CD4-positive, alpha-beta T cell treated with Interleukin-15 for 4 hours (primary cell): ENCODE measurements at regions not wholly inside any gene's neighbourhood (a gene's known extent, or its start where the extent isn't known, plus 50 kb on each side); places are given as distances from the start of the nearest gene placed in this dataset.

Source experiments
- DNase-seq: peaks from one replicate; pipeline ENCODE4 v3.0.0-alpha.2; 2020; ENCODE audit warnings: low spot score

- no peak for DNase-seq
Observed at GRCh38 chr13:105607426-105607825, 928.0 kb downstream of the EFNB2 start.

GRCh38 chr13:105607016-105607415 is 928.4 kb downstream of the EFNB2 start:
- DNase-seq = no peak

DNA sequence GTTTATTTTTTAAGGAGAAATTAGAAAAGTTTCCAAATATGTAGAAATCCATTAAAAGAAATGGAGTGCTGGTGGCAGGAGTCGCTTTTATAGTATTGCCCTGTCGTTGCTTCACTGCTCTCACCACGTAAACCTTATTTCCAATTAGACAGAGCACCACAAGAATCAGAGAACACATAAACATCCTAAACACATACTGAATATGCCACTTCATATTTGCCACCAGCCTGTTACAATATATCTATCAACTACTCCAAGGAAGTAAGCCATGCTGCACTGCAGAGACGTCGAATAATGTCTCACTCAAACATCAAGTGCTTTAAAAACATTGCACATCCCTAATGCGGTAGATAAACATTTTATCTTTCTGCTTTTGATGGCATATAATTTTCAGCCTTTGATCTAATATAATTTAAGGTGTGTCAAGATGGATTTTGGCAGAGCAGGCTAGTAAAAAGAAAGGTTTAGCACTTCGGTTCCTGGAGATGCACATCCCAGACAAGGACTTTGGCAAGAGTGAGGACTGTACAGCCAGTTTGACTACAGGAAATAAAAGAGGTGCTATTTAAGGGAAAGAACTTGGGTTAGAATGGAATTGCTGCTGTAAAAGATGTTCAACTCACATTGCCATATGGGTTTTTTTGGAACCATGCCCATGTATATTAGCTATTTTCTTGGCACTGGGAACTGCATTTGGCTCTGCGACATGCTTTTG is 932.3 kb downstream of the EFNB2 start:
- no peak for DNase-seq

DNA sequence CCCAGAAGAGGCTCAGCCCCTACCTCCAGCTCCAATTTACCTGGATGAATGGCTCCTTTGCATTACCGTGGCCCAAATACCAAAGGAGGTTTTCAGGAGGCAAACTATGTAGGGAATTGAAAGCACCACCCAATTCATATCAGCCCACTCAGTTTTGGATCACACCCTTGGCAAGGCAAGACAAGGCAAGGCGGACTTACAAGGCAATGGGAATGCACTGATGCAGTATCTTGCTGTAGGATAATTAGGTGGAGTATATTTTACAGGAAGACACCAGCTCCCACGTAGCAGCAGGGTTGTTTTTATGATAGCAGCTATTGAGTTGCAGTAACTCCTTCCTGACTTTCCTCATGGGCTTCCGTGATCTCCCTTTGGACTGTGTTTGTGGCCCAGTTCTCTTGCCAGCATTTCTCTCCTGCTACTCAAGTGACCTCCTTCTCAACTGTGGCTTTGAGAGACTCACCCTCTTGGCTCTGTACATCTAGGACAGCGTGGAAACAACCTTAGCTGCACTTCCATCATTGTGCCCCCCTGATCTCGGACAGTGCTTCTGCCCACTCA is 935.9 kb downstream of the EFNB2 start:
- DNase-seq = no peak

GRCh38 chr13:105598529-105598928 is 936.9 kb downstream of the EFNB2 start:
- DNase-seq = no peak

DNA sequence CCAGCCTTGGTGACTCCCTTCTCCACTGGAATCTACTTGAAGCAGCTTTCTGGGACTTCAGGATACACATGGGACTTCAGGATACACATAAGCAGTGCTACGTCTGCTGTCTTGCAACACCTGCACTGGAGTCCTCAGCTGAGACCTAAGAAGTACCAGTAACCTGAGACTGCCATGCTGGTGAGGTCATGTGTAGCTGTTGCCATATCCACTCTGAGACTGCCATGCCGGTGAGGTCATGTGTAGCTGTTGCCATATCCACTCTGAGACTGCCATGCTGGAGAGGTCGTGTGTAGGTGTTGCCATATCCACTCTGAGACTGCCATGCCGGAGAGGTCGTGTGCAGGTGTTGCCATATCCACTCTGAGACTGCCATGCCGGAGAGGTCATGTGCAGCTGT is 937.9 kb downstream of the EFNB2 start:
- no peak for DNase-seq

GRCh38 chr13:105595471-105595870 is 940.0 kb downstream of the EFNB2 start:
- DNase-seq = no peak

DNA sequence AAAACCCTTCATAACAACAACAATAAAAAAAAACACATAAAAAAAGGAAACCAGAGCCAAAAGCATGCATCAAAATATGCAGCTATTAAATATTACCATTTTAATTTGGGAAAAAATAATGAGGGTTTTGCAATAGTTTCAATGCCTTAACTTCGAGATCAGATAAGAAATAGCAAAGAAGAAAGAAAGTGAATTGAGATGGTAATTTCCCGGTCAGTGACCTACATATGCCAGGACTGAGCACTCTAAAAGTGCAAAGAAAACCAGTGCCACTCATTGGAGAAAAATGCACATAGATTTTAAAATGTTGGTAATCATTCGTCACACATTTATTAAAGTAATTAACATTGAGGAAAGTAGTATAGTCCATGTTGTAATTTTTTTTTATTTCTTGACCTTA is 944.2 kb downstream of the EFNB2 start:
- DNase-seq = no peak

GRCh38 chr13:105587786-105588185 is 947.7 kb downstream of the EFNB2 start:
- DNase-seq = no peak

DNA sequence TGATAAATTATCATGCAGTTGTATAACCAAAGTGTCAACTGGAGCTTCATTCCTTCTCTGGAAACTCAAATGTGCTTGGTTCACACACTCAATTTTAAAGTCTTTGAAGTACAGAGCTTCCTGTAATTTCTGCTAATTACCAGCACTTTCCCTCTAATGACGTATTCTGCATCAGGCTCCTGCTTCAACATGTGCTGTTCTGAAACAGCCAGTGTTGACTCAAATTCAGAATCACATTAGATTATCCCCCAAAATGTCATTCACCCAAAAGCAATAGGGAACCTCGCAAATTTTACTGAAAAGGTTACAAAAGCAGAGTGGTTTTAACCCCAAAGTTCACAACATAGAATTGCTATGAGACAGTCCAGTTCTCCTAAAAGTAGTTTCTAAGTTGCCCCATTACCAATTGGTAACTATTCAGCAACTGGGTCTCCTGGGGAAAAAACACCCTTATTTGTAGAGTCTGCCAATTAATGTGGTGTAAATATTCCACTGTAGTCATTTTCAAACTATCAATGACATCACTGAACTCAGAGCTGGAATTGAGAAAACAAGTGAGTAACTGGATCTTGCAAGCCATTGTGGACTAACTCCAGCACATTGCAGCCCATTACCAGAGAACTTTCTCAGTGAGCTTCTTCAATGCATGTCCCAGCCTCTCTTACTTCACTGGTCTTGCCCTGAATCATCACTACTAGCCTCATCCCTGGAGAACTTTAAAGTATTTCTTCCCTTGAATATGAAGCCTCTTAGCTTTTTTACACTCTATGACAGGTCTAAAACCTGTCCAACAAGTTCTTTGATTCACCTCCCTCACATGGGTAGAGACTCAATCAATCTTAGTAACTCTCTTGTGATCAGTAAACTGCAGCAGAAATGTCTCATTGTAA is 955.4 kb downstream of the EFNB2 start:
- DNase-seq = no peak

- DNase-seq = no peak
Observed at GRCh38 chr13:105573136-105573535, 962.3 kb downstream of the EFNB2 start.

DNA sequence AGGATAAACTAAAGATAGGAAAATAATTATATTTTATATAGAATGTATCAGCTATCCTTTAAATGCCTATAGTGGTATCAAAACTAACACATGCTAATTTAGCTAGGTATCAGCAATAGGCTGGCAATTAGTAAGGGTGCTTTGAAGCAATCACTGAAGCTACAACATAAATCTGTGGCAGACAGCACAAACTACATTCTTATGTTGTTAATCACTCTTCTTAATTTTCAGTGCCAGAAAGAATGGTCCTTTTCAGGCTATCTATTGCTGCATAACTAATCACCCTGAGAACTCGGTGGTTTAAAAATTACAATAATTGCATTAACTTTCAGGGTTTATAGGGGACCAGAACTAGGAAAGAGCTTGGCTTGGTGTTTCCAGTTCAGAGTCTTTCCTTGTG is 963.1 kb downstream of the EFNB2 start:
- DNase-seq = no peak

- no peak for DNase-seq
Observed at GRCh38 chr13:105569816-105570215, 965.6 kb downstream of the EFNB2 start.

- DNase-seq = no peak
Observed at GRCh38 chr13:105567951-105568525, 967.4 kb downstream of the EFNB2 start.

DNA sequence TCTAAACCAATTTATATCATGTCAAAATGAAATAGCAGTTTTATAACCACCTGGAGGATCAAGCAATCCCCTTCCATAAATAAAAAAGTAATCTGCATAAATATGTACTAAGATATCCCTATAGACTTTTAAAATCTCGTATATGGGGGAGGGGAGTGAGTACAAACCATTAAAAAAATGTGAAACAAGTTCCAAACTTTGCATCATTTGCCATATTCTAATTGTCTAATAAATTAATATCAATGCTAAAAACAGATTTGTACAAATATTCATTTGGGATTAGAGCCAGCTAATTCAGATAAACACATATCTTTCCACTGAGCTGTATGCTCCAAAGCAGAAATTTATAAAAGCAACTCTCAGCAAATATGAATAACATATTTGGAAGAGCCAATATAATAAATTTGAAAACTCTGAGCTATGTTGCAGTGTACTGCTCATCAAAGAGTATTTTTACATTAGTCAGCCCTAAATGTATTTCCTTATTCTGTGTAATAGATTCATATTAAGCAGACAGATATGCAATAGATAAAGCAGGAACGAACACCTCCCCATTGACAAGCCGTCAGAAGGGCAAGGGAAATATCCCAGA is 970.2 kb downstream of the EFNB2 start:
- no peak for DNase-seq

DNA sequence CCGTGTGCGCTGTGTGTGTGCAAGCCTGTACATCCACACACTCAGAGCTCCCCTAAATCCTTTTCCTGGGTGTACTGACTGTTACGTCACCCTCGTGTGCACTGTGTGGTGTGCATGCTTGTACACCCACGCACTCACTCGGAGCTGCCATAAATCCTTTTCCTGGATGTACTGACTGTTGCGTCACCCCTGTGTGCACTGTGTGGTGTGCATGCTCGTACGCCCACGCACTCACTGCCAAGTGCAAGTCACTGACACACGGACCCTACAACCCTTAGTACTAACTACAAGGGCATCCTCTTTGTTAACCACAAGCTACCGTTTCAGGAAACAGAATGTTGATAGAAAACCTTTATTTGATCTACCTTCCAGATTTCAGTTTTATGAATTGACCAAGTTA is 983.4 kb downstream of the EFNB2 start:
- DNase-seq = no peak

GRCh38 chr13:105547851-105548250 is 987.6 kb downstream of the EFNB2 start:
- no peak for DNase-seq

- no peak for DNase-seq
Observed at GRCh38 chr13:105545811-105546210, 989.7 kb downstream of the EFNB2 start.

DNA sequence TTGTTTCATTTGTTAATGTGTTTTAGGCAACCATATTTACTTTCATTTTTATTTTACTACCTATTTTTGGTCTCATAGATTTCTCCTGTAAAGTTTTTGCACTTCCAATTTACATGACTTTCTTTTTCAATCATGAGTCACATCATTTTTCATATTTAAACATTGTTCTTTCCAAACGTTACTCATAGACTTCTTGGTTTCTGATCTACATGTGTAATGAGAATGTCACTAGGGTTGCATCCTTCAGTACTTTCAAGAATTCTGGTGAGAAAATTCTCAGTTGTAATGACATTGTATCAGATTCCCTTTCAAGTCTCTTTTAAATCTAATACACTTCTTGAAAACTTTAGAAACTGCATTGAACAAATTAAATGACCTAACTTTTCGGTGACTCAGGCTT is 991.7 kb downstream of the EFNB2 start:
- DNase-seq = no peak

DNA sequence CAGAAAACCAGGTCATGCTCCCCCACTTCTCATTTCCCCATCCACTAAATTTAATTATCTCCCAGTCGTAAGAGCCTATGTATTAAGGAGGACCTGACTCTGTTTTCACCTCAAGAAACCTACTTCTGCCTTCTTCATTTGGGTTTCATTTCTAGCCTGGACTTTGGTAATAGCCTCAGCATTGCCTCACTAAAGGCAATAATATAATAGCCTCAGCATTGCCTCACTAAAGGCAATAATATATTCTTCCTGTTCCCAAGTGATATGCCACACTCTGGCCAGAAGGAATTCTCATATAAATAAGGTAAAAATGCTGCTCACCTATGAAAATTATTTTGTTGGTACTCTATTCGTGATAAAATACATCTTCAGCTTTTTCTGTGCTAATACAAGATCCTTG is 993.9 kb downstream of the EFNB2 start:
- no peak for DNase-seq

DNA sequence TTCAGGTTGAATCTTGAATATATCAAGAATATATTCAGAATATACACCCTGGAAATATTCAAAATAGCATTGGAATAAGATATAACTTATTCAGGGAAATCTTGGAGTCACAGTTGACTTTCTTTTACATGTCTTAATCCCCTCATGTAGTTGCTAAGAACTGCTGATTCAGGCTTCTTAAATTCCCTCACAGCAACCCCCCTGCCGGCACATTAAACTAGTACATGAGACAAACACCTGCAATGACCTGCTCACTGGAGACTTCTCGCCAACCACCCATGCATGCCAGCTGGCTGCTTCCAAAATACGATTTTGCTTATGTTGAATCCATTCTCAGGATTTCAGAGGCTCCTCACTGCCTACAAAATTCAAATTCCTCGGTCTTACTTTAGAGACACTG is 997.1 kb downstream of the EFNB2 start:
- no peak for DNase-seq

DNA sequence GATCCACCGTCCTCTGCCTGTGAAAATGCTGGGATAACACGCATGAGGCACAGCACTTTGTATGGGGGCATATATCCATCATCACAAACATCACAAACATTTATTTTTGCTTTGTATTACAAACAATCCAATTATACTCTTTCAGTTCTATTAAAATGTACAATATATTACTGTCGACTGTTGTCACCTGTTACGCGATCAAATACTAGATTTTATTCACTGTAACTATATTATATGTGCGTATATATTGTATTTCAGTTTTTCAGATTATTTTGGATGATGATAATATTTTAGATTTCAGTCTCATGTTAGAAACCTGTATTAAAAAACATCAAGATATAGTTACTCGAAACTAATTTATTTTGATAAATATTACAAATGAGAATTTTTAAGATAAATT is 998.3 kb downstream of the EFNB2 start:
- DNase-seq = no peak
